GM18907 (cell line): ENCODE measurements at regions not wholly inside any gene's neighbourhood (a gene's known extent, or its start where the extent isn't known, plus 50 kb on each side); places are given as distances from the start of the nearest gene placed in this dataset.
"Not testable (repeated sequence)": the region's sequence is repeated elsewhere in the genome, so short reads cannot be mapped to it uniquely, and the experiment has no call there.

Experiments used
- ATAC-seq: cut with Tn5 transposase; IDR thresholded peaks from one replicate; pipeline ENCODE4 v1.9.1; 2021; ENCODE audit warnings: mild to moderate bottlenecking, moderate library complexity; ENCODE audit not compliant: unreplicated experiment

DNA sequence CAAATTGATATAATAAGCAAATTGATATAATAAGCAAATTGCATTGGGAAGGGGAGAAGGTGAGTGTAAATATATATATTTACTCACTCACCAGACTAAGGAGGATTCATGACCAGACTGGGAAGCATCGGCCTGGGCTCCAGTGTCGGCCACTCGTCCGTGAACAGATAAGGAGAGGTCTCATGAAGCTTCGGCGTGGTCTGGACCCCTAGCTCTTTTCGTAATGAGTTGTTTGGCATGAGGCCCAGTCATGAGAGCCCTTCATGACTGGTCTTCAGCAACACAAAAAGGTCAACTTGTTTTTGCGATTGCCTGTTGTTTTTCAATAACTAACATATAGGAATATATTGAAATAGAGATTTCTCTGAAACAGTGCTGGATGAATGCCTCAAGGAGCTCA, 222.9 kb upstream of the KCNK2 start:
- ATAC-seq: no peak

DNA sequence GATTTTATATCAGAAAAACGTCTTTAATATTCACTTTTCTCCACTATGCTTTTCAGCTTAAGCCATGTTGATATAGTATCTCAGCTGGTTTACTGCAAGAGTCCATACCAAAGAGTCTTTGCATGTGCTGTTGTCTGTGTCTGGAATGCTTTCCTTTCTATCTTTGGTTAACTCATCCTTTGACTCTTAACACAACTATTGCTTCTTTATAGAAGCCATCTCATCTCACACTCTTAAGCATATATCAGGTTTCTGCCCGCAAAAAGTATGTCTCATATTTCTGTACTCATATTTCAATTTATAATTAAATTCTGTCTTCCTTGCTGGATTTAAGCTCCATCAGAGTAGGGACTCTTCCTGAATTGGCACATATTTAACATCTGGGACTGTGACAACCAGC, 220.9 kb upstream of the KCNK2 start:
- no peak for ATAC-seq

DNA sequence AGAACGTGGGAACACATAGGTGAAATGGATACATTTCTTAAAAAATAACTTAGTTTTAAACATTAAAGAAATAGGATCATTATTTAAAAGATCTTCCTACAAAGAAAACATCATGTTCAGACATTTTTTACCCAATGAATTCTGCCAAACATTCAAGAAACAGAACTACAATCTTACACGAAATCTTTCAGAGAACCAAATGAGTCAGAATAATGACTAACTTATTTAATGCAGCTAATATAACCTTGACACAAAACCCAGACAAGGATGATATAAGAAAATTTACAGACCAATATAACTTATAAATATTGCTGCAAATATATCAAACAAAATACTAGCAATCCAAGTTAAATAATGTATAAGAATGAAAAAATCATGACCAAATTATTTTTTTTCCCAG, 220.1 kb upstream of the KCNK2 start:
- ATAC-seq: no peak

DNA sequence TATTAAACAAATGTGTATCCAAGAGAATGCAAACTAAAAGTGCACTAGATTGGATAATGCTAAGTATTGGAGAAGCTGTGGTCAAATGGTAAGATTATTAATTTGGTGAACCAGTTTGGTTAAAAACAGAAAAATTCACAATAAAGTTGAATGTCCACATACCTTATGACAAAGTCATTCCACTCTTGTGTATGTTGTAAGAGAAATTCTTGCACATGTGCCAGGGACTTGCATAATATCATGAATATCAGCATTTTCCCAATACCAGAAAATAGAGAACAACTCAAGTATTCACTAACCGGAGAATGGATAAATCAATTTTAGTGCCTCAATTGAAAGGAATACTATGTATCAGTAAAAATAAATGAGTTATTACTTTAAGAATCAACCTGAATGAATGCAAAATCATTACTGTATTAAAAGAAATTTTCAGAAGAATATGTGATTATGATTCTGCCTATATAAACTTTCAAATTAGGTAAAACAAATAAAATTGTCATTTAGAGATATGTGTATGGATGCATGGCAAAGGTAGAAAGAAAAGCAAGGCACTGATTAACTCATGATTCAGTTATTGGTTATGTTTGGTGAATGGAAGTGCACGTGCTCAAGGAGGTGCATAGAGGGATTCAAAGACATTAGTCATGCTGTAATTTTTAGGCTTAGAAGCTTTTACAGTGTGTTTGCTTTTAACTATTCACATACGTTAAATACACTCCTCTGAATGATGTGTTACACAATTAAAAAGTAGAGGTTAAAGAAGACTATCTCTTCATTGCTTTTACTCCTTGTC, 217.4 kb upstream of the KCNK2 start:
- no peak for ATAC-seq

DNA sequence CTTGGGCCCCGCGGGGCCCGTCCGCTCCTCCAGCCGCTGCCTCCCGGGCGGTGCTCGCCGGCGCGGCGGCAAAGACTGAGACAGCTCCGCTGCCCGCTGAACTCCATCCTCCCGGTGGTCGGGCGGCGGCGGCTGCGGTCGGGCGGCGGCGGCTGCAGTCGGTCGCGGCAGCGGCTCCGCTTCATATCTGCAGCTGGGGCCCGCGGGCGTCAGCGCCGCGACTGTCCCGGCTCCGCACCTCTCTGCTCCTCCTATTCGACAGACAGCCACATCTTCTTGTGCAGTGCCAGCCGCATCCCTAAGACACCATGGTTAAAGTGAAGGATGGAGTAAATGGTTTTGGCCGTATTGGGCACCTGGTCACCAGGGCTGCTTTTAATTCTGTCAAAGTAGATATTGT, 212.1 kb upstream of the KCNK2 start:
- not testable (repeated sequence) for ATAC-seq

DNA sequence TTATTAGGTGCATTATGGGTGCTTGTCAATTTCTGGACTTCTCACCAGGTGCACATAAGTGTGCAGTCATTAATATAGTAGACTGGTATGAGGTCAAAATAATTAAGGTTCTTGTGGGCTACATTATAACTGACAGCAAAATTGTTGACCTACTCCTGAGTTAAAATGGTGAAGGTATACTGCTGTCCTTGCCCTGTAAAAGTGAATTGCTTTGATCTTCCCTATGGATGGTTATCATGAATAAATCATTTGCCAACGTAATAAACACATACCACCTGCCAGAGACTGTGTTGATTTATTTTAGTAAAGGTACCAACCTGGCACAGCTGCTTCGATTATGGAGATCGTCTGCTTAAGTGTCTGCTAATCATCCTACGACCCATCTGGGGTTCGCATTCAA, 201.6 kb upstream of the KCNK2 start:
- ATAC-seq: no peak

DNA sequence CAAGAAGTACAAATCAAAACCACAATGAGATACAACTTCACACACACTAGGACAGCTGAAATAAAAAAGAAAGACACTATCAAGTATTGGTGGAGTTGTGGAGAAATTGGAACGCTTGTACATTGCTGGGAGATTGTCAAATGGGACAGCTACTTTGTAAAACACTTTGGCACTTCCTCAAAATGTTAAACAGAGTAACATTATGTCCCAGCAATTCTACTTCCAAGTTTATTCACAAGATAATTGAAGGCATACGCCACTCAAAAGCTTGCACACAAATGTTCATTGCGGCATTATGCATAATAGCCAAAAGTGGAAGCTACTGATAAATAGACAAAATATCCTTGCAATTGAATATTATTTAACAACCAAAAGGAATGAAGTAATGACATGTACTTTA, 199.9 kb upstream of the KCNK2 start:
- no peak for ATAC-seq

DNA sequence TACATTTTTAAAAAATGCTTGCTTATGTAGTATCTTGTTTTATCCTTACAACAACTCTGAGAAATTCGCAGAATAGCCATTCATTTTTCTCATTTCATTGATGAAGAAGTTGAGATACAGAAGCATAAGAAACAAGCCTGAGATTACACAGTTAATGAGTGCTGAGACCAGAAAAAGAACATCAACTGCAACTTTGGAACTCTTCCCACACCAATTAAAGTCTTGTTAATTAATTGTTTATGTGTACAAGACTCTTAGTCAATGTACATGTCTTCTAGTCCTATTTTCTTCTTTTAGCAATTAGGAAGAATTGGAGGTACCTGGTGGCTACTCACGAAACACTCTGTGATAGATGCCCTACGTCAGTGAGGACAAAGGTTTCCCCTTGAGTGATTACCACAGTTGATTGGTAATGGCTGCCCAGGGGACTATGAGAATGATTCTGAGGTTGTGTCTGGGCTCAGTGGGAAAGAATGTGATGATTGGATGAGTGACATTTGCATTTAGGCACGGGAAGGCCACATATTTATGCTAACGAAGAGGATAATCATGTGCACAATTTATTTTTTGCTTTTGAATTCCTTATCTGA, 187.4 kb upstream of the KCNK2 start:
- ATAC-seq: no peak

DNA sequence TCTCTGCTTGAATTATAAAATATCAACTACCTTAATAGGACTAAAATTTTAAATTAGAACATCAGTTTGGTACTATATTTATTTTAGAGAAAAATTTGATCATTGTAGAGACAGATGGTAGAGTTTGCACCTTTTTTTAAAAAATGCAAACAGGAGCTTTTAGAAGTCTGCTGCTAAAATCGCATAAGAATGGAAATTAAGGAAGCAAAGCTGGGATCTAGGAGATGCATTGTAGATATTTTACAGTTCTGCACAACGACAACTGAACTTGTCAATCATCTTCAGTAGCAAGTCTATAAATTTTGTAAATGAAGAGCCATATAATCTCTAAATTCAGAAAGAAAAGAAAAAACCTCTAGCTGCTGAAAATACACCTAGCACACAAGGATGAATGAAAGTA, 185.6 kb upstream of the KCNK2 start:
- ATAC-seq: no peak

DNA sequence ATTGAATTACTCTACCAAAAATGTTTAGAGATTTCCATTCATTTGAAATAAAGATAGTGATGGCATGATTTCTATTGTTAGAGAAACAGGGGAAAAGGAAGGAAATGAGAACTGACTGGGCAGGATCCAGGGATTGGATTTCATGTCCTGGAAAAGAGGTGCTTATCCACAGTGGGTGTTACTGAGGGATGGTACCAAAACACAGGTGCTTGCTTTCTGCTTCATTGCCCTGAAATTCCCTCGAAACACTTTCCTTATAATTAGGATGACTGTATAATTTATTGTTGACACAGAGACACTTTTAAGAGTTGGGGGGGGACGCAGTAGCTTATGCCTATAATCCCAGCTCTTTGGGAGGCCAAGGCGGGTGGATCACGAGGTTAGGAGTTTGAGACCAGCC, 185.0 kb upstream of the KCNK2 start:
- no peak for ATAC-seq

DNA sequence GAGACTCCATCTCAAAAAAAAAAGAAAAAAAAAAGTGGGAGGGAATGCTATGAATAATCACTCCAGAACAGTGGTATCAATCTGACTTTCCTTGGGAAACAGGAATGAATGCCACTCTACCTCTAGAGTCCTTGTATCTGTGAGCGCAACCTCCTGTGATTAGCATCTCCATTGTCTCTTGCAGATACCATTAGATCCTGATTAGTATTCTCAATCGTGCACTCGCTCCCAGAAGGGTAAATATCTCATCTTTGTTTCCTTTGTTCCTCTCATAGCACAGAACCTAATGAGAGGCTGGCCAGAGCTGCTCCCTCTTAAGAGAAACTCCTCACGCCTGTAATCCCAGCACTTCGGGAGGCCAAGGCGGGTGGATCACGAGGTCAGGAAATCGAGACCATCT, 184.4 kb upstream of the KCNK2 start:
- no peak for ATAC-seq

DNA sequence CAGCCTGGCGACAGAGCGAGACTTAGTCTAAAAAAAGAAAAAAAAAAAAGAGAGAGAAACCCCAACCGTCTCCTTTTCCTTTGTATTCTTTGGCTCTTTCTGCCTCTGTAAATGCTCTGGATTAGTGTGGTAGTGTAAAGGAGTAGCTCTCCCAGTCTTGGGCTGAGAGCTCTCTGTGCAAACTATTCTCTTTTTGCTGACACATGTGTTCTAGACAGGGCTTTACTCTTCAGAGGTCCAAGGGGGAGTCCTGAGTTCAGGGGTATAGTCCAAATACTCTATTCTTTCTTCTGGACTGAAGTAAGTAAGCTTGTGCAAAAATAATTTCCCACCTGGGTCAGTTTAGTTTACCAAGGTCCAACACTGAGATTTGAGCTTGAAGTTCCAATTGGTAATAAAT, 183.8 kb upstream of the KCNK2 start:
- no peak for ATAC-seq

DNA sequence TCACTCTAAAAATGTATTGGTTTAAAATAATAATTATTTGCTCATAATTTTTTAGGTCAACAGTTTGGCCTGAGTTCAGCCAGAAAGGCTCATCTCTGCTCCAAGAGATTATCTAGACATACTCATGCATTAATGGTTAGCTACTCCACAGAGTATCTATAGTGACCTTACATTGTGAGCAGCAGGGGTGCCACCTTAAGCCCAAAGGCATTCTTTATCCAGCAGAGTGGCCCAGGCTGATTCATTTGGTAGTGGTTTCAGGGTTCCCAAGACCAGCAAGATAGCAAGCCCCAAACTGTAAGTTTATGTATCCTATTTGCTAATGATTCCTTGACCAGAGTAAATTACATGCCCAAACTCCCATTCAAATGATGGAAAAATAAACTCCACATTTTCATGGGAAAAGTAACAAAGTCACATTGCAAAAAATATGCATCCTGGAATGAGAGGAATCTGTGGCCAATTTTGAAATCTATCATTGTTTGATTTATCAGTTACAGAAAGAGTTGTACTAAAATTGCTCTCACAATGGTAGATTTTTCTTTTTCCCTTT, 182.6 kb upstream of the KCNK2 start:
- no peak for ATAC-seq

DNA sequence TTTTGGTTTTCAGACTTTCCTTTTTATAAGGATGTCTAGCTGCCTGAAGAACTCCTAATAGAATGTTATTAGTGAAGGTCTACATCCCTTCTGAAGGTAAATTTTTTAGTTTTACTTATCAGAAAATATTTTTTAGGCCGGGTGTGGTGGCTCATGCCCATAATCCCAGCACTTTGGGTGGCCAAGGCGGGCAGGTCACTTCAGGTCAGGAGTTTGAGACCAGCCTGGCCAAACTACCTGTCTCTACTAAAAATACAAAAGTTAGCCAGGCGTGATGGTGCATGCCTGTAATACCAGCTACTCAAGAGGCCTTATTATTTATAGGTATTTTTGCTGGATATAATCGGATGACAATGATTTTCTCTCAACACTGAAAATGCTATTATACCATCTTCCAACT, 181.9 kb upstream of the KCNK2 start:
- ATAC-seq: no peak

DNA sequence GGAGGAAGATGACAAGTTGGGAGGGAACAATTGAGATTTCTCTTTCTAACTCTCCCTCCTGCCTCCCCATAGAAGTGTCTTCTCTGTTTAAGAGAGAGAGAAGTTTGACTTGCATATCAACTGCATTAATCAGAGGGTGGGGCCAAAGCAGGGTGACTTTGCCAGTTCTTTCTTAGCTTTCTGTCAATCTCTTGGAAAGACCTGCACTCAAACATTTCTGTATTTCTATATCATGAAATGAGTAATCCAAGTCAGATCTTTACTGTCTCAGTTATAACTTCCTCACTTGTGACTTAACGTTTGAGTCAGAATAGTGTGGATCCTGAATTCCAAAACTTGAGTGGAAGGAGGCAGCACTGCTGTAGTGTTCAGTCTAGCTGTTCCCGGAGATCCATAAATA, 180.8 kb upstream of the KCNK2 start:
- ATAC-seq: no peak

DNA sequence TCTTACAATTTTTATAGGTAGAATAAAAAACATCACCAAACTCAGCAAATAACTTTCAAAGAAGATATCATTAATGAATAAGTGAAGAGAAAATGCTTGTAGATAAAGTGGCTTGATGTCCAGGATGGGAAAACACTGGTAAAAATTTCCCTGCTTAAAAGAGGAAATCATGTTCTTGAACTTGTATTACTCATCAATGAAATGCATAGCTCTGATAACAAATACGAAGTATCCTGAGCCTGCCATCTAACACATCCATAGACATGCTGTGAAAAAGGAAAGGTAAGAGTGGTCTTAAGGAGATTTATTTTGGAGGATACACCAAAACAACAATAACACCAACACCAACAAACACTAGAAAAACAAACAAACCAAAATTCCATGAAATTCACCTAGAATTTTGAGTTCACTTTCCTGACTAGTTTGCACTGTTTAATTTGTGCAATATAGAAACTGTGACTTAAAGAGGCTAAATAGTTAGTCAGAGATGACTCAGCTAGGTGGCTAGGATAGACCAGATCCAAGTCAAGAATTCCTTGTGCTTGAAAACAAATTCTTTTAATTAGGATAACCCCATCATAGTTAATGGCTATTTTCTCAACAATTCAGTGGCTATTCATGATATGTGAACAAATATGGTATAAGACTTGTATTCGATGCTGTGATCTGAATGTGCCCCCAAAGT, 179.8 kb upstream of the KCNK2 start:
- no peak for ATAC-seq

DNA sequence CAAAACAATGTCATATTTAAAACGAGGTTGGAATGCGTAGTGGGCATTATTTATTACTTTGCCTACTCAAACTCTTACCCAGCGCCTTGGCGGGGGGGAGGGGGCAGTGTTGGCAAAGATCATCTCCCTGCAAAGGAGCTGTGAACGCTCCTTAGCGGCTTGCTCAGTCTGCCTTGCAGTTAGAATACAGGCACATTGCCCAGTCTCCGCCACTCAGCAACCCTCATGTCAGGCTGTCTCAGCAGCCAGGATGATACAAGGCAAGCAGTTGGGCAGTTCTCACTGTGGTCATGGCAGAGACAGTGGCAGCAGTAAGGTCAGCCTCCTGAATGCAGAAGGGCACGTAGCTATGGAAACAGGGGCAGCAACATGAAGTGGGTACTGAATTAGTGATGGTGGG, 170.4 kb upstream of the KCNK2 start:
- no peak for ATAC-seq

DNA sequence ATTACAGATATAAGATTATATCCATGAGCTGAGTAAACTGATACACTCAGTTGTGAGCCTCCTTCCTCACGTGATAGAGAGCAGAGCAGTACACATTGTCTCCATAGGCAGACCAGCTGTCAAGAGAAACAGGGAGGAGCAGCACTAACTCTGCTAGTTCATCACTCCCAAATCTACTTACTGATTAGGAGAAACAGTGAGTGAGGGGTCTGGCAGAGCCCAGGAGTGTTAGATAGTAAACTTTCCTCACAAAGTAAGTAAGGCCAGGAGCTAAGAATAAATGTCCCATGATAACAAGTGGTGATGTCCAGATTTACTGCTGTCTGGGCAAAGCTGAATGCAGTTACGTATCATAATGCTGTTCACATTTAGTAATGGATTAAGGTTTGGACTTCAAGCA, 168.6 kb upstream of the KCNK2 start:
- no peak for ATAC-seq

DNA sequence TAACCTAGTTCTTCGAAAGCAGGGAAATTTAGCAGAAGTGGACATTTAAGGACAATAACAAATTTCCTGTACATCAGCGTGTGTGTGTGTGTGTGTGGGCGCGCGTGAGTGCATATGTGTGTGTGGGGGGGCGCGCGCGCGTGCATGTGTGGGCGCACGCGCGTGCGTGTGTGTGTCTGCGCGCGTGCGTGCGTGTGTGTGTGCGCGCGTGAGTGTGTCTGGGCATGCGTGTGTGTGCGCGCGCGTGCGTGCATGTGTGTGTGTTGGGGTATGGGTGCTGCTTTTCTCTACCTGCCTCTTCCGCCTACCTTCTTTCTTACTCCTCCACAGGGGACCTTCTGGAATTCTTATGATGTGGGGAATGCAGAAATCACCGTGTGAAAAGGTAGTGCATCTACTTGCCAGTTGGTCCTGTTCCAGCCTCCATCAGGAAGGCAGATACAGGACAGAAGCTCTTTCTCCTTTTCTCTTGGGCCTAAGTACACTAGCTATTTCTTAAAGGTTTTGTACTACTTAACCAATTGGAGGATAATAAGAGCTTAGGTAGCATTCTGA, 165.4 kb upstream of the KCNK2 start:
- ATAC-seq: no peak

DNA sequence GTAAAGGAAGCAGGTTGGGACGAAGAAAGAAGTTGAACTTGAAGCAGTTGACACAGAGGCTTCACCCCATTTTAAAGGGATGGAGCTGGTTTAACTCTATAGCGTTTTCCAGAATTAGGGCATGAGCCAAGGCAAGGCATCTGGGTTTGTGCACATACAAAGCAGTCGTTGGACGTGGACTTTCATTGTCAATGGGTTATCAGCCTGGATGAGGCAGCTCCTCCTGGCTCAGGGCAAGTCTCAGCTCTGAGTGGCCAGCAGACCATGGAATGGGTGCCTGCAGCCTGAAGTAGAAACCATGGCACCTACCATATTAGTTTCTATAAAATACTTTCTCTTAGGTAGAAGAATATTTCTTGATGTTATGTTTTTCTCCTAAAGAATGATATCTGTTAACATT, 163.8 kb upstream of the KCNK2 start:
- no peak for ATAC-seq

DNA sequence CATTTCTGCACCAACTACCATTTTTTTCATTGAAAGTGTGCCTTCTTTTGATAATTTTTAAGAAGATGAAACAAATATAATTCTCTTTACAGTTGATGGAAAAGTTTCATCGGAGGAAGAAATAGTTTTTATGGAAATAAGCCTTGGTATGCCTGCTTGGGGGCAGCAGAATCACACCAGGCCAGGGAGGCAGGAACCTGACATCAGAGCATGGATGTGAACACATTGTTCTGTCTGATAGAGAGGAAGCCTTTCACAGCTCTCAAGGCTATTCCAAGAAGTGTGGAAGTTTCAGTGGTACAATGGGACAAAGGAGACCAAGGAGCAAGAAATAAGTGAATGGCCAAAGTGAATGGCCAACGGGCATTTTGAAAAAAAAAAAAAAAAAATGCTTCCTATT, 162.2 kb upstream of the KCNK2 start:
- no peak for ATAC-seq
